Effector memory CD4-positive, alpha-beta T cell (primary cell): ENCODE measurements at regions not wholly inside any gene's neighbourhood (a gene's known extent, or its start where the extent isn't known, plus 50 kb on each side); places are given as distances from the start of the nearest gene placed in this dataset.

Source experiments
- DNase-seq, 3 donors: peaks; one replicate each; pipeline ENCODE4 v3.0.0-alpha.2; 2020
- H3K27ac ChIP-seq: 2 replicates; pipeline ENCODE4 v1.7.0; 2013; ENCODE audit warnings: mild to moderate bottlenecking, low read length, moderate library complexity; ENCODE audit not compliant: insufficient read depth, poor library complexity, severe bottlenecking
- H3K27me3 ChIP-seq: replicated peaks from 2 replicates; pipeline ENCODE4 v1.7.0; 2013; ENCODE audit warnings: mild to moderate bottlenecking, low read length; ENCODE audit not compliant: insufficient read depth, control insufficient read depth, poor library complexity, severe bottlenecking
- H3K36me3 ChIP-seq: 2 replicates; pipeline ENCODE4 v1.7.0; 2013; ENCODE audit warnings: mild to moderate bottlenecking, low read length, moderate library complexity; ENCODE audit not compliant: control insufficient read depth, insufficient read depth
- H3K4me1 ChIP-seq: 2 replicates; pipeline ENCODE4 v1.7.0; 2013; ENCODE audit warnings: low read length, mild to moderate bottlenecking; ENCODE audit not compliant: control insufficient read depth, insufficient read depth, poor library complexity, severe bottlenecking
- H3K4me3 ChIP-seq: 2 replicates; pipeline ENCODE4 v1.7.0; 2013; ENCODE audit warnings: low read length, low read depth, mild to moderate bottlenecking; ENCODE audit not compliant: insufficient read depth, poor library complexity, severe bottlenecking
- H3K9me3 ChIP-seq: 2 replicates; pipeline ENCODE4 v1.7.0; 2013; ENCODE audit warnings: mild to moderate bottlenecking, low read length, moderate library complexity; ENCODE audit not compliant: control insufficient read depth

GRCh38 chr4:58166490-58166889 lies 1056.3 kb upstream of the IGFBP7 start:
- H3K27ac ChIP-seq = no peak overlapping the region
- H3K4me3 ChIP-seq = no peak overlapping the region
- H3K27me3 ChIP-seq = no peaks in the 10 kb centered on the region
- no peak for DNase-seq
- no peaks in the 10 kb centered on the region for H3K4me1 ChIP-seq
- no peaks in the 10 kb centered on the region for H3K36me3 ChIP-seq
- H3K9me3 ChIP-seq = no peaks in the 10 kb centered on the region

- H3K4me1 ChIP-seq = no peaks in the 10 kb centered on the region
- no peak for DNase-seq
- no peak overlapping the region for H3K4me3 ChIP-seq
- no peaks in the 10 kb centered on the region for H3K36me3 ChIP-seq
- no peaks in the 10 kb centered on the region for H3K27me3 ChIP-seq
- H3K27ac ChIP-seq = no peak overlapping the region
- H3K9me3 ChIP-seq = no peaks in the 10 kb centered on the region
These were observed 1053.0 kb upstream of the IGFBP7 start for GRCh38 chr4:58163156-58163555.

GRCh38 chr4:58149404-58150085 lies 1039.4 kb upstream of the IGFBP7 start:
- no peak for DNase-seq
- Histone ChIP-seq H3K36me3 (no peaks in the 10 kb centered on the region), H3K9me3 (no peaks in the 10 kb centered on the region), H3K4me3 (no peak overlapping the region), H3K4me1 (no peaks in the 10 kb centered on the region), H3K27ac (no peak overlapping the region), H3K27me3 (no peaks in the 10 kb centered on the region)

GRCh38 chr4:58144721-58145120 lies 1034.5 kb upstream of the IGFBP7 start:
- Histone ChIP-seq H3K27ac (no peak overlapping the region), H3K36me3 (no peaks in the 10 kb centered on the region), H3K4me3 (no peak overlapping the region), H3K9me3 (no peaks in the 10 kb centered on the region), H3K4me1 (no peaks in the 10 kb centered on the region), H3K27me3 (no peaks in the 10 kb centered on the region)
- no peak for DNase-seq

- no peaks in the 10 kb centered on the region for H3K36me3 ChIP-seq
- DNase-seq = no peak
- H3K27me3 ChIP-seq = no peaks in the 10 kb centered on the region
- no peaks in the 10 kb centered on the region for H3K4me1 ChIP-seq
- no peak overlapping the region for H3K27ac ChIP-seq
- no peaks in the 10 kb centered on the region for H3K9me3 ChIP-seq
- H3K4me3 ChIP-seq = no peak overlapping the region
These were observed 1028.8 kb upstream of the IGFBP7 start for GRCh38 chr4:58138786-58139668.

- no peaks in the 10 kb centered on the region for H3K27me3 ChIP-seq
- H3K27ac ChIP-seq = no peak overlapping the region
- H3K4me3 ChIP-seq = no peak overlapping the region
- H3K9me3 ChIP-seq = no peaks in the 10 kb centered on the region
- no peaks in the 10 kb centered on the region for H3K36me3 ChIP-seq
- no peaks in the 10 kb centered on the region for H3K4me1 ChIP-seq
- no peak for DNase-seq
These were observed 1026.4 kb upstream of the IGFBP7 start for GRCh38 chr4:58136604-58137003.

- Histone ChIP-seq H3K27ac (no peak overlapping the region), H3K36me3 (no peaks in the 10 kb centered on the region), H3K4me1 (no peaks in the 10 kb centered on the region), H3K9me3 (no peaks in the 10 kb centered on the region), H3K4me3 (no peak overlapping the region), H3K27me3 (no peaks in the 10 kb centered on the region)
- DNase-seq = no peak
These were observed 1017.5 kb upstream of the IGFBP7 start for GRCh38 chr4:58127680-58128079.

GRCh38 chr4:58119298-58119697 lies 1009.1 kb upstream of the IGFBP7 start:
- H3K4me1 ChIP-seq = no peaks in the 10 kb centered on the region

GRCh38 chr4:58113126-58113525 lies 1002.9 kb upstream of the IGFBP7 start:
- DNase-seq = no peak
- Histone ChIP-seq H3K36me3 (no peaks in the 10 kb centered on the region), H3K4me3 (no peak overlapping the region), H3K9me3 (no peaks in the 10 kb centered on the region), H3K4me1 (no peaks in the 10 kb centered on the region), H3K27ac (no peak overlapping the region), H3K27me3 (no peaks in the 10 kb centered on the region)

More at GRCh38 chr4:58119298-58119697, 1009.1 kb upstream of the IGFBP7 start:
- Histone ChIP-seq H3K27ac (no peak overlapping the region), H3K27me3 (no peaks in the 10 kb centered on the region), H3K4me3 (no peak overlapping the region), H3K36me3 (no peaks in the 10 kb centered on the region), H3K9me3 (no peaks in the 10 kb centered on the region)
- DNase-seq = no peak

GRCh38 chr4:58111818-58112217 lies 1001.6 kb upstream of the IGFBP7 start:
- Histone ChIP-seq H3K36me3 (no peaks in the 10 kb centered on the region), H3K4me1 (no peaks in the 10 kb centered on the region), H3K4me3 (no peak overlapping the region), H3K27me3 (no peaks in the 10 kb centered on the region), H3K9me3 (no peaks in the 10 kb centered on the region), H3K27ac (no peak overlapping the region)
- no peak for DNase-seq
